GM18870 (cell line): ENCODE measurements at regions not wholly inside any gene's neighbourhood (a gene's known extent, or its start where the extent isn't known, plus 50 kb on each side); places are given as distances from the start of the nearest gene placed in this dataset.

ENCODE experiments used
- ATAC-seq: cut with Tn5 transposase; IDR thresholded peaks from one replicate; pipeline ENCODE4 v1.9.1; 2021; ENCODE audit warnings: moderate library complexity; ENCODE audit not compliant: unreplicated experiment

DNA sequence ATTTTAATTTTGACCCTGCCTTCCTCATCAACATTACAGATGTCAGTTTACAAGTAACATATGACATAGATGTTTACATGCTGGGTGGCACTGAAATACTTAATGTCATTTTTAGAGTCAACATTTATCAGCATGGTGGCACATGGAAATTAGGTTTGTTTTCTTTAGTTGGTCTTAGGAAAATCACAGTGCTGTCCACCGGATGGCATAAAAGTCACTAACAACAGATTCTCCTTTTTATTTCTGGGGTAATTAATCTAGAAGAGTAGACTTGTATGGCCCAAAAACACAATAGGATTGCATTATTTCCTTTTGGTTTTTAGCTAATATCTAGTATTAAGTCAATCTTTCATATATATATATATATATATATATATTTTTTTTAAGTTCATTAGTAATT is 88.6 kb upstream of the HHIP start:
- ATAC-seq: no peak

DNA sequence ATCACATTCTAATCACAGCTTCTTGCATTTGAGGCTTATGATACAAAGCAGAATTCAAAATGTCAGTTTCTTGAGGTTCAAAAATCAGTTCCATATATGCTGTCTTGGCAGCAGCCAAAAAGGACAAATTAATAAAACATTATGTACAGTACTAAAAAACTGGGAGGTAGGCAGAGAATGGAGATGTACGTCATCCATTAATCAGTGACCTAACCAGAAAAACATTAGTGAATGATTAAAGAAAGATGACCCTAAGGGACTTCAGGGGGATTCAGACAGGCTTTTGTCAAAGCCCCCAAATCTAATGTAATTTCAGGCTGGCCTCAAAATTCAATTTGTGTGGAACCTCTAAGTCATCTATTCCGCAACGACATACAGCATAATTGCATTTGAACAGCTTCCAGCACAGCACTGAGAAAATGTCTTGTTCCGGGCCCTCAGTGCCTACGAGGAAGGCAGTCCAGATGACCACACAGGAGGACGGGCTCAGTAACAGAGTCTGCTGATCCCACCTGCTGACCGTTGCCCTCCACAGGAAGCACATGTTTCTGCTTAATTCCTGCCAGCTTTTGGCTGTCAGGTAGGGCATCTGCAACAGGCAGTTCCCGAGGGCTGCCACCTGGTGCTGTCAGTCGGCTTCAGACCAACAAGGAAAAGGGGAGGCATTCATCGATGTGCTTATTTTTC is 83.8 kb upstream of the HHIP start:
- ATAC-seq: no peak

DNA sequence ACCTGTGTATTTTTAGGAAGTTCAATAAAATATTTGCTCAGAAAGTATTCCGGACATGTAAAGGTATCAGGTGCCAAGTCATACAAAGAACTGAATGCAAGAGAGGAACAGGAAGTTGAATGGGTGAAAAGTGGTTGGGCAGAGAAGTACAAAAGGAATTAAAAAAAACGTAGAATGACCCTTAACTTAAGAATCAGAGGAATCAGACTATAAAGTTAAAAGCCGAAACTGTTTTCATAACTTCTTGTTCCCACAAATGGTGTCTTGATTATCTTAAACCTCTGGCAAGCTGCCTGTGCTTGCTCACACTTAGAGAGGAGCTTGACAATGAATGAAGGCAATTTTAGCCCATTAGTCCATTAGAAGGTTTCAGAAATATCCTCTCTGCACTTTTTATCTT is 81.6 kb upstream of the HHIP start:
- no peak for ATAC-seq

DNA sequence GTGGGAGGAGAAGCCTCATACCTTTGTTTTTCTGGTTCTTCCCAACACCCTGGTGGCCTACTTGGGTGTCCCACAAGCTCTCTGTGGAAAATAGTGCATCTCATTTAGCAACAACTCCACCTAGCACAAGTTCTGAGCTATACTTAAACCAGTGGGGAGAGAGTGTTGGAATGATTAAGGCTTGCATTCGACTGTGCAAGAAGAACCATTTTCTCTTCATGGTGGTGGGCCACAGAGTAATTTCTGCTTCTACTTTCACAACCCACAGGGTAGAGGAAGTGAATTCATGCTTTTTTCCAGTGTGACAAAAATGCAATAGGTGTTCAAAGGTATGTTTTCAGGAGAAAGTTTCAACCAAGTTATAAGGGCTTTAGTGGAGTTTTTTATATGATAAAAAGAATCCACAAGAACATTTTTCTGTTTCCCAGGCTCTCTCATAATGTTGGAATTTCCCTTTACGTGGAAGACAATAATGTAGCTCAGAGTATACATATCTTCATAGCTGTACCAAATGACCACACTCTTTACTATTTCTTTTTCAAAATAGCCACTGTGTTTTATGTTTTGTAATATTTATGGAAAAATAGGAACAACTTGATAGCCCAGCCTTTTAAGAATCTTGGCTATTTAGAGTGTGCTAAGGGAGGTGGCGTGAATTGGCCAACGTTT is 80.3 kb upstream of the HHIP start:
- peak; percentile 44 for ATAC-seq

DNA sequence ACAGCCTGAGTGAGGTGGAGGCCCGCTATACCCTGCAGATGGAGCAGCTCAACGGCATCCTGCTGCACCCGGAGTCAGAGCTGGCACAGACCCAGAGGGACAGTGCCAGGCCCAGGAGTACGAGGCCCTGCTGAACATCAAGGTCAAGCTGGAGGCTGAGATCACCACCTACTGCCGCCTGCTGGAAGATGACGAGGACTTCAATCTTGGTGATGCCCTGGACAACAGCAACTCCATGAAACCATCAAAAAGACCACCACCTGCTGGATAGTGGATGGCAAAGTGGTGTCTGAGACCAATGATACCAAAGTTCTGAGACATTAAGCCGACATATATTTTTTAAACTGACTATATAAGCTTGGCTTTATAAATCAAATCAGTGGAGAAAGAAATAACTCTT is 73.3 kb upstream of the HHIP start:
- no peak for ATAC-seq

DNA sequence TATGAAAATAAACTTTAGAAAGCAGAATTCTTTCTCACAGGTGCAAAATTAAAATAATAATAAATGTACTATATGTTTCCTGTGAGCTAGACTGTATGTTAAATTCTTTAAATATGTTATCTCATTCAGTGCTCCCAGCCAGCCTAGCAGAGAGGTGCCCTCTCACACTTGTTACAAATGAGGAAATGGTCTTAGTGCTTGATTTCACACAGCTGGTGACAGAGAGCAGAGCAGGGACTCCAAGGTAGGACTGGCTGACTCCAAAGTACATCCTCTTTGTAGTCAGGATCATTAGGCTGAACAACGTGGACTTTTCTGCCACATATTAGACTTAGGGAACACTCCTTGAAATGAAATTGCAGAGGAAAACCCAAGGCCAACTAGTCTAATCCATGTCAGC is 72.0 kb upstream of the HHIP start:
- peak; percentile 79 for ATAC-seq

DNA sequence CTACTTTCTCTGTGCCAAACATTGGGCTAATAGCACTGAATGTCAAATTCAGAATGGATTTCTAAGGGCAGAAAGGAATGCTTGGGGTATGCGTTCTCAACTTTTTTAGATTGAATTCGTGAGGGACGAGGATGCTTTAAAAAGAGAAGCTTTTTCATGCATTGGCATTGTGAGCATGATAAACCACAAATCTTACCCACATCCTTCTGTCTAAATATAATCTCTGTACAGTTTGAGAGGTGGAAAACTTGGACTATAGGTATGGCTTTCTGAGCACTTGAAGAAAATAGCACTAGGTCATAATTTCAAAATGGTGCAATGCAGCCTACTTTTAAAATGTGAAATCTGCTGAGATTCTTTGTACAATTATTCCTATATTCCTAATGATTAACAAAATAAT is 71.4 kb upstream of the HHIP start:
- no peak for ATAC-seq

DNA sequence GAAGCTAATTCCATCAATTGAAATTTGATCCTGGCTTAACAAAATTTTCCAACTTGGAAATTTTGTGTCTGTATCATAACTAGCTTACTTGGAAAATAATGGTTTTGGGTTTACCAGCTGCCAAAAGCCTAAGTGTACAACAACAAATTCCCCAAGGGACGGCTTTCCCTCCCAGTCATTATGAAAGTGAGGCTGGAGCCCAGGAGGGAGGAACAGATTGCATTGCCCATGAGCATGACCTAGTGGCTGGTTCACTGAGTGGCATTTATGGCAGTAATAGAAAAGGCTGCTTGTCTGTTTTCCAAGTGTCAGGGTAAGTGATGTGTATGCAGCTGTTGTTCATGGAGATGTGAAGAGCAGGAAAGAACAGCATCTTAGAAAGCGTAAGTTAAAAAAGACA is 70.8 kb upstream of the HHIP start:
- ATAC-seq: peak; percentile 63

DNA sequence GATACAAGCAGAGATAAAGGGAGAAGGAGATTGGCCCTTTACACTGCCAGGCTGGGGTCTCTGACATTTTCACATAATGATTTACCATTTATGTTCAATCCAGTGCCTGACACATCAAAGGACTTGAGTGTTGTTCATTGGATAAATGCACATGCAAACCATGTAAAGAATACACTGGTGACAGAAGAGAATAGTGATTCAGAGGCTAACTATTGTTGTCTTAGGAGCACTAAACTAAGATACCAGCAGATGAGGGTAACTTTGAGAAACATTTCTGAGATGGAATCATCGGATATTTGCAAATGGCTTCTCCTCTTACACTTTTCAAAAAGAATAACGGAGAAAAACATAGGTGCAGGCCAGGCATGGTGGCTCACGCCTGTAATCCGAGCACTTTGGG is 67.3 kb upstream of the HHIP start:
- no peak for ATAC-seq

DNA sequence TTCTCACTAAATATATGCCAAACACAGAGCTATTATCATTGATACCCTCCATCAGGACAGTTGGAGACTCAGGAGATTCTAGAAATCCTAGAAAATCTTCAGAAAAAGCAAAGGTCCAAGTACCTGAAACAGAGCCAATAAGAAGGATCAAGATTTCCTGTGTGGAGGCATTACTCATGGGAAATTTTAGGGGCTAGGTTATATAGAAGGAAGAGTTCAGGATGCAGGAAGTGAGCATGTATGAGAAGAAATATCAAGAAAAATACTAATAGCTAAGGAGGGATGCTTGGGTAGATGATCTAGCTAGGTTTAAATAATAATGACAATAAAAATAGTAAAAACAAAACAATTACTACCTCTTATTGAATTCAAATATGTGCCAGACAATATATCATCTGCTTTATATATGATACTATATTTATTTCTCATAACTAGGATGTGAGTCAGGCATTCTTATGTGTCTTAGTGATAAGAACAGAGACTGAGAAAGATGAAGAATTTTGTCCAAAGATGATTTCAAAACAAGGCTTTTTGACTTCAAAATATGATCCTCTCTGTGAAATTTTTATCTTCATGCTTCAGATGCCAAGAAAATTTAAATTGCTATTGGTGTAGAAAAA is 66.4 kb upstream of the HHIP start:
- ATAC-seq: no peak

DNA sequence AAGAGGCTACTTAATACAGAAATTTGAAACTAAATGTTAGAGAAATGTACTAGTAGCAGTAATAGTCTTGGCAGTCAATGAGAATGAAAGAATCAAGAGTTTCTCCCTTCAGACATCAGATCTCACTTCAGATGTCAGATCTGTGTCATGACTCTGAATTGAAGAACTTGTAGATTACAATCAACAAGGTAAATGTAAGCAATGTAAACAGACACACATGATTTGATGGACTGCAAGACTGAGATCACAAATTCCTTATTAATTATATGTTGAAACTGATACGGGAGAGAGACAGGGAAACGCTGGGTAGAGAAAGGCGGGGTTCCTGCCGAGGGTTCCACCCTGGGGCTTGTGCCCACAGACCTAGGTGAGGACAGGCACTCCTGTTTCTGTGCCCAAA is 65.5 kb upstream of the HHIP start:
- no peak for ATAC-seq

DNA sequence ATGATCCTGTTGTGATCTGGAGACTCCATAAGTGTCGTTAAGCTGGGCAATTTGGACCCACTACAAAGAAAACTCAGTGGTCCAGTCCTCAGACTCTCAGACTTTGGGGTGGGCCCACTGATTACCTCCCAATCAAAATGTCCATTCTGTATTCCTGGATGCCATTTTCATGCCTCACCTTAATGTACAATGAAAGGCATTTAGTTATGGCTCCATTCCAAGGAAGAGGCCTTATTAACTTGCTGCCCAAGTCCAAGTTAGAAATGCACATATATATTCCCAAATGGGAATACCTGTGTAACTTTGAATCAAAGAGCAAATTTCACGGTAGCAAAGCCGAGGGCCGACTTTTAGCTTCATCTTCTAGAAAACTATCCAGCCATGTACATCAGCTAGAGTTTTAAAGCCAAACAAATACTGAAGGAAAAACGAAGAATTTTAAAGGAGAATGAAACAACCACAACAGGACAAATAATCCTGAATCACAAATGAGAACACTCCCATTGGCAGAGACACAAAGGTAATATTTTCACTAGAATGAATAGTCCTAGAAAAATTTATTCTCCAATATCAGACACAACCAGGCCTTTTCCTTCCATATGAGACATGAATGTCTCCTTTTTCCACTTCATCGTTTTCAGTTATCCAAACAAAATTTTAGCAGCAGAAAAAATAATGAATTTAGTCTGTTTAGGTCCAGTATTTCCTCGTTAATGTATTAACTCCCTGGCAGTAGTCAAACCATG is 63.7 kb upstream of the HHIP start:
- ATAC-seq: no peak

DNA sequence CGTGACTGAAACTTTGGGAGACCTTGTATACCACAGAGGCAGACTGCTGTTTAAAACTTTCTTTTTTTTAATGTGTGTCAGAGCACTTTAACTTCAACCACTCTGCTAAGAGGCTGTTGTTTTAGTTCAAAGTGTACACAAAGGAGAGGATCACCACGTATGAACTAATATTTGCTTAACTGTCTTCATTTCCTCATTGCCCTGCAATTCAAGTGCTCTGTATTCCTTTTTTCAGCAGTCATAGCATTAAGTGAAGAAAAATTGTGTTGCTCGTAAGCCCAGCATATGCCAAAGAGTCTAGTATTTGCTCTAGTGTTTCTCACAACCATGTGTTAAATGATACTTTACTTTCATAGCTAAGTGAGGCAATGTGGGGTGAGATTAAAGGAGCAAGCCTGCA is 63.0 kb upstream of the HHIP start:
- ATAC-seq: no peak

DNA sequence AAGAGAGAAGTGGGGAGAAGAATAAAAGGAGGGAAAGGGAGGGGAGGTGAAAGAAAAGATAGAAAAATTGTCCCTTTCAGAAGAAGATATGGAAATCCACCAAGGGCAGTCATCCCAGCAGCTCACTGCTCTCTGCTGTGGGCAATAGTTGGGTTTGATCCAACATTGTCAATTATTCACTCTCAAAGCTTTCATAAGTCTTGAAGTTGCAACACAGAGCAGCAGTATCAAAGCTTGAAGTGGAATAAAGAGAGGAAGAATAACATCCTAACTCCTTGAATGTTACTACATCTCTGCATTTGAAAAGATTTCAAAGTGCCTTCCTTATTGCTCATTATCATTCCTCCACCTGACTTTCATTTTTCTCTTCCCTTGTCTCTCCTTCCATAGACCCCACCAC is 62.3 kb upstream of the HHIP start:
- ATAC-seq: no peak

DNA sequence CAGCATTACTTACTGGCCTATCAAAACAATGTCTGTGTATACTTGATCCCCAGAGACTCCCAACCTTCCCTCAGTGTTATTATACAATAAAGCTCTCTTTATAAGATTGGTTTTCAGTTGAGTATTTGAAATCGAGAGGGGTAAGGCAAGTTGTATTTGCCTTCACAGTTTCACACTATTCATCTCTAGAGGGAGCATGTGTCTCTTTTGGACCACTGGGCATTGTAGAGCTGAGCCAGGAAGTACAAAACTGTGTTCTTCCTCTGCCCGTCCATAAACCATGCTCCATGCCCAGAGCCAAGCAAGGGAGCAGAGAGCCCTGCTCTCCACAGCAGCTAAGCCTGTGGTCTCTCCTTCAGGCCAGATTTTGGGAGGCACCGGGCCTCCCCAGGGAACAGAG is 61.5 kb upstream of the HHIP start:
- no peak for ATAC-seq

DNA sequence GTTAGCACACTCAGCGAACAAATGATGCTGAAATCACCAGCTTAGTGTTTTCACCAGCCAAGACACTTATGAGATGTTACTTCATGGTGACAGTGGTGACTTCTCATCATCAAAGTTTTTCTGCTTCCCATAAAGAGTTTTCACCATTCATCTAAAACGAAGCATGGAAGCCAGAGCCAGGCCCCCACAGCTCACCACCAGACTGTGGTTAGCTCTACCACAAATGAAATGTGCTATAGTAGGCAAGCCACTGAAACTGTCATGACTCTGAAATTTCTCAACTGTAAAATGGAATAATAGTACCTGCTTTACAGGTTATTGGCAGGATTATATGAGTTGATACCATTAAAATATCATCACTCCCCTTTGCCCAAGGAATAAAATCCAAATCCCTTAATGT is 56.4 kb upstream of the HHIP start:
- no peak for ATAC-seq

DNA sequence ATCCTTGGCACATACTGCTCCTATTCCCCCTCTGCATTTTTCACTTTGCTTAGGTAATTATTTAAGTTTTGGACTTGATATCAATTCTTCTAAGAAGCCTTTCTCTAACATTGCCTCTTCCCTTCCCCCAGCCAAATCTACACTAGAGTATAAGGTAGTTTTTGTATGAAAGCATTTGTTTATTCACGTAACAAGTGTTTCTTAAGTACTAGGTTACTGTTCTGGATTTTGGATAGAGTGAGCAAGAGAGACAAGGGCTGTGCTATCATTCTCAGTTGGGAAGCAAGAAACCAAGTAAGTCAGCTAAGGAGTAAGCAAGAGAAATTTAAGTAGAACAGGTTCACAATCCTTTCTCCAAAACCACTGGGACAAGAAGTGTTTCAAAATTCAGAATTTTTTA is 55.9 kb upstream of the HHIP start:
- ATAC-seq: no peak

DNA sequence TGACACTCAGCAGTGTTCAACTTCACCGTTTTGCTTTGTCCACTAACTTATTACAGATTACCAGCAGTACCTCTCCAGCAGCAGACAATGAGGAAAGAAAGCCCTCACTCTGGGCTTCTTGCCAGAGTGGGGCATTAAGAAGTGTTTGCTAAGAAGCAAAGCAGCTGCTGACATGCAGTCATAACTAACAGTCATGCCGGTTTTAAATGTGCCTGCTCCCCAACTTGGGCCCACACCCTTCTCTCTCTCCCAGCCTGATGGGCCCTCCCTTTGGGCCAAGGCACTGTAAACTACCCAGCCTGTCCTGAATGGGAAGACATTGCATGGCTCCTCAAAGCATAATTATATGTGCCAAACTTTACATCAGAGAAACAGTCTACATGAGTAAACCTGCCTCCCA is 54.6 kb upstream of the HHIP start:
- no peak for ATAC-seq

DNA sequence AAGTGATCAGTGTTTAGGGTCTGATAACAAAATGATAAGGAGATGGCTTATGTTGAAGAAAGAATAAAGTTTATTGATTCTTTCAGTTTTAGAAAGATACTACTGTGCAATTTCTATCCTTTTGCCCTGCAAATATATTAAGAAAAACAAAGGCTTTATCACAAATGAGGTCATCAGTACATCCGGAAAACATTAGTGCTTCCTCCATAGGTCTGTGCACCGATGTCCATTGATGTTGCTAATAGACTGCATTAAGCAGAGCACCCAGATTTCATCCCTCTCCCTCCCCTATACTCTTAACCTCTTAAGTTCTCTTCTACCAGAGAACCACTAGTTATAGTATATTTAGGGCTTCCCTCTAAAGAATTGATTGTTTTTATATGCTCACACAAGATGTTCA is 53.7 kb upstream of the HHIP start:
- ATAC-seq: no peak

DNA sequence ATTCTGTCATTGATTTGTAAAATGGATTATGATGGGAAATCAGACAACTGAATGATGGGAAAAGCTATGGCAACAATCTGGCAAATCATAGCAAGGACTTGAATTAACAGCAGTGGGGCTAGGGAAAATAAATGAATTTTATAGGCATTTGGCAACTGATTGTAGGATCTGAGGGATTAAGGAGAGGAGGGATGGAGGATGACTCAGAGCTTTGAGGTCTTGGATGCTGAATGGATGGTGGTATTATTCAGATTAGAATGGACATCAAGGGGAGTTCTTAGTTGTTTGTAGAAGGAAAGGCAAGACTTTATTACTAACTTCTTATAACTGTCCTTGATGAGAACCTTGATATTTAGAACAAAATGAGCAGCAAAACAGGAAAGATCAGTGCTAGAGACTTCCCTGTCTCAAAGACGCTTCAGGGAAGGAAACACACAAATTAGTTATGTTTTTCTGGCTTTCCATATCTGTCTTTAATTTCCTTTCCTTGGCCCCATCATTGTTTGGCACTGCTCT is 51.4 kb upstream of the HHIP start:
- ATAC-seq: no peak

DNA sequence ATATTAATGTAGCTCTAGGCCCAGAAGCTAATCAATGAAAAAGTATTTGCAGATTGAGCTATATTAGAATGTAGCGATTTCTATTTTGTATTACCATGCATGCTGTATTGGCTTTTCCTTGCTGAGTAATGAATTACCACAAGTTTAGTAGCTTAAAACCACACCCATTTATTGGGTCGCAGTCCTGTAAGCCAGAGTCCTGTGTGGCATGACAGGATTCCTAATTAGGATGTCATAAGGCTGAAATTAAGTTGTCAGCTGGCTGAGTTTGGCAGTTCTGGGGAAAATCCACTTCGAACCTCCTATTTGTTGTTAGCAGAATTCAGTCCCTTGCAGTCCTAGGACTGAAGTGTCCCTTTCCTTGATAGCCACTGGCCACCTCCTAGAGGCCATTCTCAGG is 50.3 kb upstream of the HHIP start:
- ATAC-seq: no peak
